Astrocyte (in vitro differentiated cells and primary cell): ENCODE measurements at regions not wholly inside any gene's neighbourhood (a gene's known extent, or its start where the extent isn't known, plus 50 kb on each side); places are given as distances from the start of the nearest gene placed in this dataset.

Source experiments
- EZH2 ChIP-seq: IDR thresholded peaks from 2 replicates; pipeline ENCODE4 v1.6.1; 2012; ENCODE audit warnings: mild to moderate bottlenecking, low read length, inconsistent platforms; ENCODE audit not compliant: insufficient read depth
- TF ChIP-seq, protein P1 (sequence below): IDR thresholded peaks from 2 replicates; pipeline ENCODE4 v1.5.1; 2011; ENCODE audit warnings: low read depth, mild to moderate bottlenecking, inconsistent platforms, low read length, moderate library complexity; ENCODE audit not compliant: insufficient read depth

- TF ChIP-seq, protein P1, sequence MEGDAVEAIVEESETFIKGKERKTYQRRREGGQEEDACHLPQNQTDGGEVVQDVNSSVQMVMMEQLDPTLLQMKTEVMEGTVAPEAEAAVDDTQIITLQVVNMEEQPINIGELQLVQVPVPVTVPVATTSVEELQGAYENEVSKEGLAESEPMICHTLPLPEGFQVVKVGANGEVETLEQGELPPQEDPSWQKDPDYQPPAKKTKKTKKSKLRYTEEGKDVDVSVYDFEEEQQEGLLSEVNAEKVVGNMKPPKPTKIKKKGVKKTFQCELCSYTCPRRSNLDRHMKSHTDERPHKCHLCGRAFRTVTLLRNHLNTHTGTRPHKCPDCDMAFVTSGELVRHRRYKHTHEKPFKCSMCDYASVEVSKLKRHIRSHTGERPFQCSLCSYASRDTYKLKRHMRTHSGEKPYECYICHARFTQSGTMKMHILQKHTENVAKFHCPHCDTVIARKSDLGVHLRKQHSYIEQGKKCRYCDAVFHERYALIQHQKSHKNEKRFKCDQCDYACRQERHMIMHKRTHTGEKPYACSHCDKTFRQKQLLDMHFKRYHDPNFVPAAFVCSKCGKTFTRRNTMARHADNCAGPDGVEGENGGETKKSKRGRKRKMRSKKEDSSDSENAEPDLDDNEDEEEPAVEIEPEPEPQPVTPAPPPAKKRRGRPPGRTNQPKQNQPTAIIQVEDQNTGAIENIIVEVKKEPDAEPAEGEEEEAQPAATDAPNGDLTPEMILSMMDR, result no peak
- no peak for TF ChIP-seq EZH2
These were observed 612.2 kb upstream of the CXADR start for GRCh38 chr21:16900685-16901084.
